ENCODE measurements at regions not wholly inside any gene's neighbourhood (a gene's known extent, or its start where the extent isn't known, plus 50 kb on each side); places are given as distances from the start of the nearest gene placed in this dataset.

- no peak for DNase-seq
These were observed 555.0 kb downstream of the MID1IP1 start for GRCh38 chrX:39356119-39356807.

GRCh38 chrX:39360101-39360500, 558.8 kb downstream of the MID1IP1 start:
- no peak for DNase-seq

- DNase-seq: no peak
These were observed 560.5 kb downstream of the MID1IP1 start for GRCh38 chrX:39361736-39362135.

- DNase-seq: no peak
These were observed 566.2 kb downstream of the MID1IP1 start for GRCh38 chrX:39367416-39367815.

GRCh38 chrX:39372115-39372514, 570.9 kb downstream of the MID1IP1 start:
- DNase-seq: no peak

GRCh38 chrX:39377157-39377556, 575.9 kb downstream of the MID1IP1 start:
- DNase-seq: no peak

GRCh38 chrX:39377773-39378172, 576.5 kb downstream of the MID1IP1 start:
- DNase-seq: no peak

DNA sequence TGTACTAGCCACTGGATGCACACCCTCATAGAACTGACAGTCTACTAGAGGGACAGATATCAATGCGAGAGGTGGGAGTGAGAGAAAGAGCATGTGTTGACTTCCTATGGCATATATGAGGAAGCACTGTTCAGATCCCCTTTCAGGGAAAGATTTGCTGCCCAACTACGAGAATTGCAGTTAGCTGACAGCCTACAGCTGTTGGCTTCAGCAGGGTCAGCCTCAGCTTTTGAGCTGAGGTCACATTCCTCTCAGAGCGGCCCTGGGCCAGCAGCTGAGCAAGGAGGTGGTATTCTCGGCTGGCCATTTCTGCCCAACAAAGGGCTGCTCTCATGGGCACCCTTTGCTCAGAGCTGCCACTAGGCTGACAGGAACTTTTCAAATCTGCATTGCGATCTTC, 580.2 kb downstream of the MID1IP1 start:
- DNase-seq: no peak

GRCh38 chrX:39384996-39385395, 583.7 kb downstream of the MID1IP1 start:
- DNase-seq: no peak

DNA sequence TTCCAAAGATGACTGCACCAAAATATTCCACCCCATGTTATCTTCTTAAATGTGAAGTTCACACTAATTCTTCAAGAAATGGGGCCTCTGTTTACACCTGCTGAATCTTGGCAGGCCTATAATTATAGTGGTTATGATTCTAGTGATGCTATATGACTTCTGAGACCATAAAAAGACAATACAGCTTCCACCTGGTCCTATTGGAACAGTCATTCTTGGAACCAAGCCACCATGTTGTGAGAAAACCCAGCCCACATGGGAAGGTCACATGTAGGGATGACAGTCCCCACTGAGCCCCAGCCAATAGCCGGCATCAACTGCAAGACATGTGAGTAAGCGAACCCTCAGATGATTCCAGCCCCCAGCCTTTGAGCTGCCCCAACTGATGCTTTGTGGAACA, 587.5 kb downstream of the MID1IP1 start:
- no peak for DNase-seq

- DNase-seq: no peak
These were observed 595.2 kb downstream of the MID1IP1 start for GRCh38 chrX:39396358-39396995.

GRCh38 chrX:39397561-39398199, 596.4 kb downstream of the MID1IP1 start:
- no peak for DNase-seq

DNA sequence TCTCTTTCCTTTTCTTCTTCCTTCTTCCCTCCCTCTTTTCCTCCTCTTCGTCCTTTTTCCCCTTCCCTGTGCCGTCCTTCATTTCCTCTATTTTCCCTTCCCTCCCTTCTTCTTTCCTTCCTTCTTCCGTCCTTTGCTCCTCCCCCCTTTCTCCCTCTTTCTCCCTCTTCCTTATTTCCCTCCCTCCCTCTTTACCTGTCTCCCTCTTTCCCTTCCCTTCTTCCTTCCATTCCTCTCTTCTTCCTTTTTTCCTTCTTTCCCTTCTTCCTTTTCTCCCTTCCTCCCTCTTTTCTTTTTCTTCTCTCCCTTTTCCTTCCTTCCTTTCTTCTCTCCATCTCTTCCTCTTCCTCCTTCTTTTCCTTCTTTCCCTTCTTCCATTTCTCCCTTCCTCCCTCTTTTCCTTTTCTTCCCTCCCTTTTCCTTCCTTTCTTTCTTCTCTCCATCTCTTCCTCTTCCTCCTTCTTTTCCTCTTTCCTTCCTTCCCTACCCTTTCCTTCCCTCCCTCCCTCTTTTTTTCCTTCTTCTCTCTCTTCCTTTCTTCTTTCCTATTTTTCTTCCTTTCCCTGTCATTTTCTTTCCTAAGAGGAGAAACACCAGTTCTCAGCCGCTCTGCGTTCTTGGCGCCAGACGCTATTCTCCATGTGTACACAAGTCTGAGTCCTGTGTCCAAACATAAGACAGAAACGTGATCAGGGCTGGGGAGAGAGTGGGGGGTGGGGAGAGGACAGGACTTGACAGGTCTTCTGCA, 597.1 kb downstream of the MID1IP1 start:
- no peak for DNase-seq

GRCh38 chrX:39398963-39399261, 597.7 kb downstream of the MID1IP1 start:
- no peak for DNase-seq

DNA sequence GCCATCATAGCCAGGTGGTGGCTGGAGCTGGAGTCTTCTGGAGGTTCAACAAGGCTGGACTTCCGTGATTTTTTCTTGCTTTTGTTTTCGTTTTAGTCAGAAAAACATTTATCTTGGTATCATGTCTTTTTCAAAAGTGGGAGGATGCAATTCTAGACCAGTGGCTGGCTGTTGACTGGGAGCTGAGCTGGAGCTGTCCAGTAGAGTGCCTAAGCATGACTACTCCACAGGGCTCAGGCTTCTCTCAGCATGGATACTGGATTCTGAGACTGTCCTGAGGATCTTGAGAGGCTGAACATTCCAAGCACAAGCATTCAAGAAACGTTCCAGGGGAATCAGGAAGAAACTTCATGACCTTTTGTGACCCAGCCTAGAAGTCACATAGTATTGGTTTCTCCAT, 598.1 kb downstream of the MID1IP1 start:
- DNase-seq: no peak

- no peak for DNase-seq
These were observed 600.3 kb downstream of the MID1IP1 start for GRCh38 chrX:39401483-39402110.

- no peak for DNase-seq
These were observed 600.9 kb downstream of the MID1IP1 start for GRCh38 chrX:39402158-39402557.

DNA sequence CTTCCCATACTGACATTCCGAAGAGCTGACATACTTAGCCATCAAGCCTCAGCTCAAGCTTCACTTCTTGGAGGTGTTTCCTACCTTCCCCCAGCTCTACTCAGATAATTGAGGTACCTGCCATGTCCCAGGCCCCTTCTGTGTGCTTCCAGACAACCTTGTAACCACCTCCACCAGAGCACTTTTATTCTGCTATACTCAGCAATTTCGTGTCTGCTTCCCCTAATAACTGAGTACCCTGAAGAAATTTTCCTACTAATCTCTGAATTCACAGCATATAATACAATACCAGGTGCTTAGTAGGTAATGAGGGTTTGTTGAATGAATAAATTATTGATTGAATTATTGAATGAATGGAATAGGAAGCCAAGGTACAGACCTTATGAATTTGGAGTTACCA, 605.5 kb downstream of the MID1IP1 start:
- DNase-seq: no peak

DNA sequence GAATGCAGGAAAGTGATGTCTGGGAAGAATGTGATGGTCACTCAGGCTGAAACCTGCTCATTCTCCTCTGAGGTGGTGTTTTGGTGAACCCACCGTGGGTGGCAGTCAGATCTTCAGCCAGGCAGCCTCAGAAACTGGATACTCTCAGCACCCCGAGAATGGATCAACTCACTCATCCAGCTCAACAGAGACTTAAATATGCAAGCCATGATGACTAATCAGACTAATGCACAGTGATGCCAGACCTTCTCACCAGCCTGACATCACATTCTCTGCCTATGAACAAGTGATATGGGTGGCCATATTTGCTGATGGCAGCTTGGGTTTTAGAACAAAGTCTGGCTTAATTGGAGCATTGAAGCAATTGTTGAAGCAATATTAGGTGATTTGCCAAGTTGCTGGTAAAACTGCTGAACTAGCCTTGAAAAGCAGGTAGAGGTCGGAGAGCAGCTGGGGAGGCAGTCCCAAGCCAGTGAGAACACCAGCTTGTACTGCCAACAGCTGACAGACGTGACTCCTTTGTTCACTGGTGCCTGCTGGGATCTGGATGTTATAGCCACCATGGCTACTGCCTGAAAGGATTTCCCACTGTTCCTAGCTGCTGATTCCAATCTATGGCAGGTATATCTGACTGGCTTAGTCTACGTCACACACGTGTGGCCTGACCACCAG, 608.1 kb downstream of the MID1IP1 start:
- no peak for DNase-seq

DNA sequence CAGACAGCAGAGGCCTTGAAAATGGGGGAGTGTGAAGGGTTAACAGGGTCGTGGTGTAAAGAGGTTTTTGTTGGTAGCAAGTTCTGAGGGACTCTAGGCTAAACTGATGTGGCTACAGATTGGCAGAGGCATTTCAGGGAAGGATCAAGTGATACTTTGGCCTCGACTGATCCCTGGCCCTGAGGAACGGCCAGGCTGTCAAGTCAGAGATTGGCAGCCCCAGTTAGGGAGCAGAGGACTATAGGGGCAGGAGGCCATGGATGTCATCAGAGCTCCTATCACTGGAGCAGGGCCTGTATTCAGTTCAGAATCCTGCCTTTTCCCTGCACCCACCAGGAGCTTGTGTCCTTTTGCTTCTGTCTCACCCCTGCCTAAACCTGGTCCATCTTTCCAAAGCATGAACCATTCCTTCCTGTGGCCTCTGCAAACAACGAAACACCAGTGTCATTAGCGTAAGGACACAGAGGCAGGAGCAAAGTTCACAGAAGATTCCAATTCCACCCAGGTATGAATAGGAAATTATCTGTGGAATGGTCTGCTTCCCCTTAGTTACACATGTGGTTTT, 613.1 kb downstream of the MID1IP1 start:
- no peak for DNase-seq

- no peak for DNase-seq
These were observed 615.4 kb downstream of the MID1IP1 start for GRCh38 chrX:39416547-39417260.

GRCh38 chrX:39418254-39418704, 617.0 kb downstream of the MID1IP1 start:
- no peak for DNase-seq
